K562 (cell line): ENCODE measurements at regions not wholly inside any gene's neighbourhood (a gene's known extent, or its start where the extent isn't known, plus 50 kb on each side); places are given as distances from the start of the nearest gene placed in this dataset.

Experiments used
- ATAC-seq: fragments of 200-7000 bp; cut with Tn5 transposase; 3 replicates; pipeline ENCODE4 v1.9.1; 2020; ENCODE audit warnings: moderate library complexity
- BruUV-seq: library from RNA; stranded (reverse); fragments of 400-500 nt; replicated peaks from 2 replicates; lab custom pipeline; 2021; lab: Mats Ljungman, UMichigan
- CTCF ChIA-PET: fragments of 300-600 bp; formaldehyde crosslinking; extraction: SDS; loops from one replicate; lab custom pipeline; 2021; ENCODE audit warnings: low intra/inter-chr PET ratio; lab: Yijun Ruan, JAX
- POLR2A ChIA-PET: fragments of 300-600, 350-650 bp; sonication (Branson Sonifier 250); formaldehyde crosslinking; extraction: SDS; loops from one replicate; lab custom pipeline; 2021; ENCODE audit warnings: antibody characterized with exemption, inconsistent platforms; lab: Yijun Ruan, JAX
- DNase-seq, 4 experiments: peaks; one replicate each; pipeline versions ENCODE4 v3.0.0 to v3.0.0-alpha.2; 2011 to 2018; ENCODE audit warnings: low spot score in 3 of 4, mixed read lengths in 3 of 4; ENCODE audit errors: extremely low read depth in 1 of 4
- FAIRE-seq: peaks from 2 replicates; lab custom pipeline; 2011; peaks lifted over from hg19 to GRCh38; lab: Jason Lieb, UNC
- H2AFZ ChIP-seq: 2 replicates; pipeline ENCODE4 v1.6.0; 2011; ENCODE audit warnings: low read depth, low read length, control low read depth, inconsistent platforms
- H3K27ac ChIP-seq: fragments of 200-600 bp; 3 replicates; pipeline ENCODE4 v1.8.0; 2011; ENCODE audit warnings: low read depth, mild to moderate bottlenecking, control low read depth, inconsistent platforms, low read length, moderate library complexity, mixed read lengths; ENCODE audit errors: extremely low read depth
- H3K27me3 ChIP-seq, 2 experiments: fragments of 300-600 bp in 1 of 2; 2 replicates in 1 of 2; 3 replicates in 1 of 2; pipeline versions ENCODE4 v1.6.0 to v1.8.0; 2011; ENCODE audit warnings: inconsistent platforms in 2 of 2, low read length in 2 of 2, mild to moderate bottlenecking in 1 of 2, mixed read lengths in 1 of 2, moderate library complexity in 1 of 2; ENCODE audit not compliant: control insufficient read depth in 2 of 2, insufficient read depth in 2 of 2
- H3K36me3 ChIP-seq: fragments of 300-600 bp; 3 replicates; pipeline ENCODE4 v1.8.0; 2011; ENCODE audit warnings: mild to moderate bottlenecking, low read length, inconsistent platforms; ENCODE audit not compliant: control insufficient read depth, insufficient read depth
- H3K4me1 ChIP-seq, 2 experiments: fragments of 200-600 bp in 1 of 2; replicated peaks in 1 of 2; 2 replicates in 1 of 2; 3 replicates in 1 of 2; pipeline versions ENCODE4 v1.5.1 to v1.8.0; 2011; ENCODE audit warnings: inconsistent platforms in 2 of 2, low read length in 2 of 2, mild to moderate bottlenecking in 1 of 2, mixed read lengths in 1 of 2, moderate library complexity in 1 of 2; ENCODE audit not compliant: control insufficient read depth in 2 of 2, insufficient read depth in 2 of 2
- H3K4me2 ChIP-seq: 2 replicates; pipeline ENCODE4 v1.6.1; 2011; ENCODE audit warnings: low read length, control low read depth, inconsistent platforms, mixed read lengths; ENCODE audit not compliant: insufficient read depth
- H3K4me3 ChIP-seq: fragments of 200-600 bp; sonication (generic), shearing (Covaris generic); 2 replicates; pipeline ENCODE4 v1.5.1; 2016; ENCODE audit warnings: control low read depth, inconsistent platforms
- H3K79me2 ChIP-seq: fragments of 200-600 bp; 3 replicates; pipeline ENCODE4 v1.8.0; 2011; ENCODE audit warnings: low read length, inconsistent platforms; ENCODE audit not compliant: control insufficient read depth, insufficient read depth
- H3K9ac ChIP-seq, 2 experiments: 2 replicates each; pipeline versions ENCODE4 v1.6.0 to v1.6.1; 2011; ENCODE audit warnings: low read depth in 2 of 2, low read length in 2 of 2, control low read depth in 1 of 2, inconsistent platforms in 1 of 2, mild to moderate bottlenecking in 1 of 2, mixed read lengths in 1 of 2; ENCODE audit not compliant: insufficient read depth in 1 of 2
- H3K9me1 ChIP-seq: one replicate; pipeline ENCODE4 v1.6.0; 2011; ENCODE audit warnings: inconsistent platforms, mild to moderate bottlenecking, low read length, moderate library complexity; ENCODE audit not compliant: control insufficient read depth, insufficient read depth
- H3K9me3 ChIP-seq: replicated peaks from 2 replicates; pipeline ENCODE4 v1.5.1; 2011; ENCODE audit warnings: low read depth, low read length, inconsistent platforms; ENCODE audit not compliant: control insufficient read depth, insufficient read depth
- H4K20me1 ChIP-seq: replicated peaks from 2 replicates; pipeline ENCODE4 v1.6.1; 2011; ENCODE audit warnings: low read length, inconsistent platforms, mixed read lengths; ENCODE audit not compliant: control insufficient read depth, insufficient read depth
- CBX1 ChIP-seq: sonication (generic); IDR thresholded peaks from 2 replicates; pipeline ENCODE4 v1.6.1; 2016; ENCODE audit warnings: antibody characterized with exemption, low read depth, mild to moderate bottlenecking
- SMAD2 ChIP-seq: fragments of 150-350 bp; IDR thresholded peaks from 2 replicates; pipeline ENCODE4 v1.6.1; 2014; ENCODE audit warnings: low read depth, mild to moderate bottlenecking, low read length
- SMC3 ChIP-seq: conservative IDR thresholded peaks from 2 replicates; pipeline ENCODE4 v1.6.1; 2011; ENCODE audit warnings: low read depth, low read length, improper control_type of control experiment; ENCODE audit not compliant: insufficient read depth
- TCF7 ChIP-seq: sonication (generic); IDR thresholded peaks from 2 replicates; pipeline ENCODE4 v1.6.1; 2016; ENCODE audit warnings: antibody characterized with exemption, borderline replicate concordance
- ZNF780A ChIP-seq: fragments of 250-450 bp; sonication (Bioruptor Pico); IDR thresholded peaks from 2 replicates; pipeline ENCODE4 v1.5.0; 2021; ENCODE audit warnings: mild to moderate bottlenecking
- WGBS: fragments of 100-300 bp; shearing (Covaris generic); methylation state at CpG from one replicate; pipeline ENCODE4 v1.1.6; 2016; ENCODE audit warnings: low coverage, mixed read lengths; ENCODE audit not compliant: insufficient coverage; ENCODE audit errors: missing lambda C conversion rate; 5-methylcytosine and 5-hydroxymethylcytosine counted together
- in situ Hi-C: fragments of 300-500 bp; cut with MboI; formaldehyde crosslinking; loops from 4 replicates; pipeline ENCODE4 v1.15.0; 2018; ENCODE audit warnings: inconsistent platforms, mixed read lengths
- intact Hi-C: fragments of 100-400 bp; cut with micrococcal nuclease; formaldehyde crosslinking; loops from 2 replicates; pipeline ENCODE4 v1.14.2; 2022
- TF ChIP-seq, protein P1 (sequence below): IDR thresholded peaks from 3 replicates; pipeline ENCODE4 v1.6.1; 2011; ENCODE audit warnings: borderline replicate concordance, mild to moderate bottlenecking, moderate library complexity; ENCODE audit not compliant: insufficient read length; ENCODE audit errors: extremely low read depth

DNA sequence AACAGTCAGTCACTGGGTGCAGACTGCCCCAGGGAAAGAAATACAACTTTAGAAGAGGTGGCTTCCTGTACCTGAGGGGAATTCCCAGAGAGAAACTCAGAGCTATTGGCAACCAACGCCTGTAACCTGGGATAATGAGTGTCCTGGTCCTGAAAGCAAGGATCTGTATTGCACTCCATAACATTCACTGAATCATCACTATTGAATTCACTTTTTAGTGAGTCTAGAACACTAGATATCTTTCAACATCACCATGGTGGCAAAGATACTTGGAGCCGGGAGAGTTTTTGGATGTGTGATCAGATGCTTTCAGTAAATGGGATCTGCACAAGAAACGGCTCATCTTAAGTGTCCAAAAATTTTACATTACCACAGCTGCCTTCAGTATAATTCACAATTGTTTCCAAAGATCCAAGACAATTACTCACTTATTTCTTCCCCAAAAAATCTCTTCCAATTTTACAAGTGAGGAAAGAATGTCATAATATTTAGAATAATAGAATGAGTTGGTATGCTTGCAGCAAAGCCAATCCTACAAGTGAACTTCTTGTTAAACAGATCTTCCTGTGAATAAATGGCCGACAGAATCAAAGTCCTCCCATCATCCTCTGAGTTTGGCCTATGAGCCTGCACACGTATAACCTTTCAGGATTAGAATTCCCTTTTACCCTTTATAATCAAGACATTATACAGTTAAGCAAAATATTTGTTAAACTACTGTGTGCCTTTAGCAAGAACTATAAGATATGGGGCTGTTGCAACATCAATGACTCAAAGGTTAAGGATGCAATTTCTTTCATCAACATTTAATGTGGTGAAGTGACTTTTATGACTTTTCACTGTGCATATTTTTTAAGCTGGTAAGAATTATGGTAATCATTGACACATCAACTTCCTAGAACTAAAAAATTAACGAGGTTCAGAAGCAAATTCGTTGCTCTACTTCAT, 243.3 kb upstream of the COL8A1 start:
- POLR2A ChIA-PET = no interaction called here
- CTCF ChIA-PET = no interaction called here
- no peaks in the 10 kb centered on the region for H3K4me1 ChIP-seq
- no TSS peak for BruUV-seq
- H3K27ac ChIP-seq = no peak overlapping the region
- no peak for FAIRE-seq
- no peaks in the 10 kb centered on the region for H3K27me3 ChIP-seq
- in situ Hi-C loops (no loop called here), intact Hi-C loops (no loop called here)
- no peak overlapping the region for H3K9ac ChIP-seq
- no peak overlapping the region for H3K4me2 ChIP-seq
- no peak for ATAC-seq
- no peak overlapping the region for H3K4me3 ChIP-seq
- no peaks in the 10 kb centered on the region for H3K9me3 ChIP-seq
- H4K20me1 ChIP-seq = no peaks in the 10 kb centered on the region
- no peaks in the 10 kb centered on the region for H3K9me1 ChIP-seq
- no peaks in the 10 kb centered on the region for H3K79me2 ChIP-seq
- 2% methylated on average over 7 of the region's 7 CpGs for WGBS
- TF ChIP-seq SMC3 = no peak
- TF ChIP-seq, protein P1, sequence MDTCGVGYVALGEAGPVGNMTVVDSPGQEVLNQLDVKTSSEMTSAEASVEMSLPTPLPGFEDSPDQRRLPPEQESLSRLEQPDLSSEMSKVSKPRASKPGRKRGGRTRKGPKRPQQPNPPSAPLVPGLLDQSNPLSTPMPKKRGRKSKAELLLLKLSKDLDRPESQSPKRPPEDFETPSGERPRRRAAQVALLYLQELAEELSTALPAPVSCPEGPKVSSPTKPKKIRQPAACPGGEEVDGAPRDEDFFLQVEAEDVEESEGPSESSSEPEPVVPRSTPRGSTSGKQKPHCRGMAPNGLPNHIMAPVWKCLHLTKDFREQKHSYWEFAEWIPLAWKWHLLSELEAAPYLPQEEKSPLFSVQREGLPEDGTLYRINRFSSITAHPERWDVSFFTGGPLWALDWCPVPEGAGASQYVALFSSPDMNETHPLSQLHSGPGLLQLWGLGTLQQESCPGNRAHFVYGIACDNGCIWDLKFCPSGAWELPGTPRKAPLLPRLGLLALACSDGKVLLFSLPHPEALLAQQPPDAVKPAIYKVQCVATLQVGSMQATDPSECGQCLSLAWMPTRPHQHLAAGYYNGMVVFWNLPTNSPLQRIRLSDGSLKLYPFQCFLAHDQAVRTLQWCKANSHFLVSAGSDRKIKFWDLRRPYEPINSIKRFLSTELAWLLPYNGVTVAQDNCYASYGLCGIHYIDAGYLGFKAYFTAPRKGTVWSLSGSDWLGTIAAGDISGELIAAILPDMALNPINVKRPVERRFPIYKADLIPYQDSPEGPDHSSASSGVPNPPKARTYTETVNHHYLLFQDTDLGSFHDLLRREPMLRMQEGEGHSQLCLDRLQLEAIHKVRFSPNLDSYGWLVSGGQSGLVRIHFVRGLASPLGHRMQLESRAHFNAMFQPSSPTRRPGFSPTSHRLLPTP = no peak
- no peak for TF ChIP-seq CBX1
- TF ChIP-seq SMAD2 = no peak
- no peak for TF ChIP-seq ZNF780A (CRISPR knock-in tag)
- no peak for TF ChIP-seq TCF7
- no peak for DNase-seq
- H3K36me3 ChIP-seq = no peaks in the 10 kb centered on the region
- no peak overlapping the region for H2AFZ ChIP-seq
